PC-3 (cell line): ENCODE measurements at regions not wholly inside any gene's neighbourhood (a gene's known extent, or its start where the extent isn't known, plus 50 kb on each side); places are given as distances from the start of the nearest gene placed in this dataset.

ENCODE experiments used
- ATAC-seq: fragments of 200-7000 bp; cut with Tn5 transposase; 2 replicates; pipeline ENCODE4 v1.9.1; 2020; ENCODE audit warnings: mild to moderate bottlenecking, moderate library complexity
- BruUV-seq: library from RNA; stranded (reverse); fragments of 400-500 nt; replicated peaks from 2 replicates; lab custom pipeline; 2021; lab: Mats Ljungman, UMichigan
- CTCF ChIA-PET: fragments of 300-600 bp; sonication (Branson Sonifier 250); formaldehyde crosslinking; loops from one replicate; lab custom pipeline; 2022; ENCODE audit warnings: antibody characterized with exemption; lab: Charles Lee
- POLR2A ChIA-PET: fragments of 300-600 bp; sonication (Branson Sonifier 250); formaldehyde crosslinking; loops from one replicate; lab custom pipeline; 2022; ENCODE audit warnings: antibody characterized with exemption; ENCODE audit not compliant: unreplicated experiment; lab: Charles Lee
- DNase-seq: peaks from one replicate; pipeline ENCODE4 v3.0.0-alpha.2; 2015
- H2AFZ ChIP-seq: fragments of 300-600 bp; sonication (generic); 2 replicates; pipeline ENCODE4 v1.6.0; 2016; ENCODE audit warnings: antibody characterized with exemption, low read length
- H3F3A ChIP-seq: fragments of 300-600 bp; sonication (generic); one replicate; pipeline ENCODE4 v1.6.0; 2017; ENCODE audit warnings: antibody characterized with exemption, low read length, control low read depth, mild to moderate bottlenecking; ENCODE audit not compliant: unreplicated experiment
- H3K27ac ChIP-seq: fragments of 300-600 bp; sonication (generic); 2 replicates; pipeline ENCODE4 v1.5.1; 2016; ENCODE audit warnings: mild to moderate bottlenecking, low read length
- H3K27me3 ChIP-seq: fragments of 300-600 bp; sonication (generic); 2 replicates; pipeline ENCODE4 v1.6.1; 2016; ENCODE audit warnings: low read length, mixed read lengths
- H3K36me3 ChIP-seq: fragments of 300-600 bp; sonication (generic); 2 replicates; pipeline ENCODE4 v1.6.1; 2016; ENCODE audit warnings: low read depth, mixed run types, low read length, mixed read lengths
- H3K4me1 ChIP-seq: fragments of 300-600 bp; sonication (generic); 2 replicates; pipeline ENCODE4 v1.5.1; 2016; ENCODE audit warnings: low read length; ENCODE audit not compliant: insufficient read depth
- H3K4me2 ChIP-seq: fragments of 300-600 bp; sonication (generic); 2 replicates; pipeline ENCODE4 v1.6.0; 2016; ENCODE audit warnings: low read length
- H3K4me3 ChIP-seq: fragments of 300-600 bp; sonication (generic); 2 replicates; pipeline ENCODE4 v1.5.1; 2016; ENCODE audit warnings: mild to moderate bottlenecking, low read length, mixed read lengths
- H3K79me2 ChIP-seq: fragments of 300-600 bp; sonication (generic); 2 replicates; pipeline ENCODE4 v1.6.1; 2017; ENCODE audit warnings: low read length, mixed read lengths
- H3K9ac ChIP-seq: fragments of 300-600 bp; sonication (generic); 2 replicates; pipeline ENCODE4 v1.6.0; 2016; ENCODE audit warnings: mild to moderate bottlenecking, low read length
- H3K9me2 ChIP-seq: fragments of 300-600 bp; sonication (generic); replicated peaks from 2 replicates; pipeline ENCODE4 v1.6.1; 2016; ENCODE audit warnings: mixed run types, low read length, mixed read lengths
- H3K9me3 ChIP-seq: fragments of 300-600 bp; sonication (generic); 2 replicates; pipeline ENCODE4 v1.6.1; 2016; ENCODE audit warnings: low read length, mixed read lengths
- H4K20me1 ChIP-seq: fragments of 300-600 bp; sonication (generic); 2 replicates; pipeline ENCODE4 v1.6.1; 2016; ENCODE audit warnings: low read length, mixed read lengths
- CTCF ChIP-seq: fragments of 300-600 bp; sonication (generic); conservative IDR thresholded peaks from 2 replicates; pipeline ENCODE4 v1.5.1; 2017; ENCODE audit warnings: antibody characterized with exemption, low read depth, mild to moderate bottlenecking, low read length
- EZH2 ChIP-seq: fragments of 300-600 bp; sonication (generic); IDR thresholded peaks from one replicate; pipeline ENCODE4 v1.6.1; 2017; ENCODE audit warnings: antibody characterized with exemption, mild to moderate bottlenecking, low read length; ENCODE audit not compliant: unreplicated experiment
- EZH2phosphoT487 ChIP-seq: fragments of 300-600 bp; sonication (generic); IDR thresholded peaks from 2 replicates; pipeline ENCODE4 v1.6.1; 2018; ENCODE audit warnings: mild to moderate bottlenecking, antibody characterized with exemption, low read length, borderline replicate concordance
- intact Hi-C: fragments of 100-400 bp; cut with micrococcal nuclease; formaldehyde crosslinking; loops from 2 replicates; pipeline ENCODE4 v1.9.0; 2023

GRCh38 chr16:8512941-8513624, 77.2 kb downstream of the TMEM114 start:
- no peaks in the 10 kb centered on the region for H3K36me3 ChIP-seq
- BruUV-seq = no TSS peak
- no peak for TF ChIP-seq CTCF
- TF ChIP-seq EZH2phosphoT487 = no peak
- TF ChIP-seq EZH2 = no peak
- no peaks in the 10 kb centered on the region for H3K27me3 ChIP-seq
- POLR2A ChIA-PET = no interaction called here
- CTCF ChIA-PET = no interaction called here
- no peak overlapping the region for H3K27ac ChIP-seq
- no peaks in the 10 kb centered on the region for H3K79me2 ChIP-seq
- H3K4me3 ChIP-seq = no peak overlapping the region
- H4K20me1 ChIP-seq = no peaks in the 10 kb centered on the region
- no peak for ATAC-seq
- H3K9ac ChIP-seq = no peak overlapping the region
- no peaks in the 10 kb centered on the region for H3K4me1 ChIP-seq
- DNase-seq = no peak
- H2AFZ ChIP-seq = no peak overlapping the region
- H3K9me3 ChIP-seq = no peaks in the 10 kb centered on the region
- H3F3A ChIP-seq = no peaks in the 10 kb centered on the region
- no peaks in the 10 kb centered on the region for H3K9me2 ChIP-seq
- no peak overlapping the region for H3K4me2 ChIP-seq
- intact Hi-C loops = no loop called here

DNA sequence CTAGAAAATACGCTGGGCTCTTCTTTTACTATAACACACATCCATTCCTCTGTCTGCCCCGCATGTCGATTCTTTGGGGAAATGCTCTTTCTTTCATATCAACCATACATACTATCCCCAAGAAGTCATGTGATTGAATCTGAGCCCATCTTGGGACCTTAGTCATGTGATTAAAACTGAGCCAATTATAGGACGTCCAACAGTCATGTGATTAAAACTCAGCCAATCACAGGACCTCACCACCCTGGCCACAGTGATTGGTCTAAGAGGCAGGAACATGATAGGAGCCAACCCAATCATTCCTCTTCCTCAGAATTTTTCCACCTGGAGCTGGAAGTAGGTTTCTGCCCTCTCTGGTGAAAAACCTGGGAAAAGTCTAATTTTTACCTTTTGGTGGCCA, 78.8 kb downstream of the TMEM114 start:
- TF ChIP-seq EZH2phosphoT487 = no peak
- TF ChIP-seq EZH2 = no peak
- TF ChIP-seq CTCF = no peak
- no peak overlapping the region for H3K9ac ChIP-seq
- CTCF ChIA-PET = no interaction called here
- no peaks in the 10 kb centered on the region for H3F3A ChIP-seq
- ATAC-seq (no peak), DNase-seq (no peak)
- no peaks in the 10 kb centered on the region for H3K27me3 ChIP-seq
- H3K79me2 ChIP-seq = no peaks in the 10 kb centered on the region
- H3K4me1 ChIP-seq = no peaks in the 10 kb centered on the region
- H4K20me1 ChIP-seq = no peaks in the 10 kb centered on the region
- no peak overlapping the region for H2AFZ ChIP-seq
- POLR2A ChIA-PET = no interaction called here
- H3K27ac ChIP-seq = no peak overlapping the region
- H3K4me2 ChIP-seq = no peak overlapping the region
- H3K9me2 ChIP-seq = no peaks in the 10 kb centered on the region
- H3K9me3 ChIP-seq = no peaks in the 10 kb centered on the region
- no TSS peak for BruUV-seq
- H3K4me3 ChIP-seq = no peak overlapping the region
- intact Hi-C loops = no loop called here
- no peaks in the 10 kb centered on the region for H3K36me3 ChIP-seq

DNA sequence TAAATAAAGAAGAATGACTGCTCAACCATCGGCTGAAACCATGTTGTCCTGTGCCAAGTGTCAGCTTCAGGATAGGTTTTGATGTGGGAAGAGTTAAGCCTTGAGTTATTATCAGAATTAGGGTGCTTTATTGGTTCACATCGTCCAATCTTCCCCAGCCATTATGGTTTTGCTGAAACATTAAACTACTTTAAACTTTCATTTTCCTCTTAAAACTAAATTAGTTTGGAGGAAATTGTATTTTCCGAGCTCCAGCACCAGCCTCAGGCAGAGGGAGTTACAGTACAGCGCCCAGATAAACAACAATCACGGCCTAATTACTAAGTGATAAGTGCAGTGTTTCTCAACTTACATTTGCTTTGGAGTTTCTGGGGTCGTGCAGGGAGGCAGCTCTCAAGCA, 80.2 kb downstream of the TMEM114 start:
- no peaks in the 10 kb centered on the region for H3K4me1 ChIP-seq
- H3F3A ChIP-seq = no peaks in the 10 kb centered on the region
- no peak overlapping the region for H2AFZ ChIP-seq
- CTCF ChIA-PET = no interaction called here
- ATAC-seq = no peak
- DNase-seq = no peak
- no peaks in the 10 kb centered on the region for H3K36me3 ChIP-seq
- no peaks in the 10 kb centered on the region for H3K9me3 ChIP-seq
- POLR2A ChIA-PET = no interaction called here
- intact Hi-C loops = no loop called here
- no peaks in the 10 kb centered on the region for H3K27me3 ChIP-seq
- H3K27ac ChIP-seq = no peak overlapping the region
- H3K9me2 ChIP-seq = no peaks in the 10 kb centered on the region
- H3K4me2 ChIP-seq = no peak overlapping the region
- no peaks in the 10 kb centered on the region for H3K79me2 ChIP-seq
- H3K9ac ChIP-seq = no peak overlapping the region
- no peaks in the 10 kb centered on the region for H4K20me1 ChIP-seq
- BruUV-seq = no TSS peak
- TF ChIP-seq CTCF = no peak
- TF ChIP-seq EZH2 = no peak
- TF ChIP-seq EZH2phosphoT487 = no peak
- H3K4me3 ChIP-seq = no peak overlapping the region
